GM18861 (cell line): ENCODE measurements at regions not wholly inside any gene's neighbourhood (a gene's known extent, or its start where the extent isn't known, plus 50 kb on each side); places are given as distances from the start of the nearest gene placed in this dataset.

Experiments used
- ATAC-seq: cut with Tn5 transposase; IDR thresholded peaks from one replicate; pipeline ENCODE4 v1.9.1; 2021; ENCODE audit not compliant: unreplicated experiment

DNA sequence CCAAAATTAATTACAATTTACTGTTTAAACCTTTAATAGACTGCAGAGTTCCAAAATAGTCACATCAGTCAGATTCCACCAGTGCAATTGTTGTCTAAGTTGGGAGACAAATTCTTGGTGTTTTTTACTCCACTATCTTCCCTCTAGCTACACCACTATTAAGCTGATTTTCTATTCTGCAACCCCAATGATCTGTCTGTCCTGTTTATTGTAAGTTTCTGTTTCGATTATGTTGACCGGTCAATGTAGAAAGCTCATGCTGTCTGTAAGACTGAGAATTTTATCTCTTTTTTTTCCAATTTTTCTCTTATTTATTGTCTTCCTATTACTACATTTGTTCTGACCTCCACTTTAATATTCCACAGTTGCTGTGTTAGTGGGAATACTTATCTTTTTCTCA lies 557.5 kb downstream of the SH2D4B start:
- no peak for ATAC-seq

GRCh38 chr10:81096558-81096957 lies 558.9 kb downstream of the SH2D4B start:
- ATAC-seq = no peak

DNA sequence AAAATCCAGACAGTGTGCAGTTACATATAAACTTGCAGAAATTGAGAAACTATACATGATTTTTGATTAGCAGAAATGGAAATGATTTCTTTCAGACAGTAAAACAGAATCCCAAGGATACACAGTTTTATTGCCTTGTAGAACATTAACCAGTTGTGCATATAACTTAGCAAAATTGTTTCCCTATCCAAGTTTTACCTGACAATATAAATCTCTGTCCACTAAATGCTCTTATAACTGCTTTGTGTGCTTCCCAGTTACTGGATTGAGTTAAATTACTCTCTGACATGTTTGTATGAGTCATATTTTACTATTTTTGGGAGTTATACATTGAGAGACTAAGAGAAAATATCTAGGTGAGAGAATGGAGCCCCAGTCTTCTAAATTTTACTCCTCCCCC lies 563.4 kb downstream of the SH2D4B start:
- no peak for ATAC-seq

GRCh38 chr10:81104494-81104893 lies 566.8 kb downstream of the SH2D4B start:
- no peak for ATAC-seq

DNA sequence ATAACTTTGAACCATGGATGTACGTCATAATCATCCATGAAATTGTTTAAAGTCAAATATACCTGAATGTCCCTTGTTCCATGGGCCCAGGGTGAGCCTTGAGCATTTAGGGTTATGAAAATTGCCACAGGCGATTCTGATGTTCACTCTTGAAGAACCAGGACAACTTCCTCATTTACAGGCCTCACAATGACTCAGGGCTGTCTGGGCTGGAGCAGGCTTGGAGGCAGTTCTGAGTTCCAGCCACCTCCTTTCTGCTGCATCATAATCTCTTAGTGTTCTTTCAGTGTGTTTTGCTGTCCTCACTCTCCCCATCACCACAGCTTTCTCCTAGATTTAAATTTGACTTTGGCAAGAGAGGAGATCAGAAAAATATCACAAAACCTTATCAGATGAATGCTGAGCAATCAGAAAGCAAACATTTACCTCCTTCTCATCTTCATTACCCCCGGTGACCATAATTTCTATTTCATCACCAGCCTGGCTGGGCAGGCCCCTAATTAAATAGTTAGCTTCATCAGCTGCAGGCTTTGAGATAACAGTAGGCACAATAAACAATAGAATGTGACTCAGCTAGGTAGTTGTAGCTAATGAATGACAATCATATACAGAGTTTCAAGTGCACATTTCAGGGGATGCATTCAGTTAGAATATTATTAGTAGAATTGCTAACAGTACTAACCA lies 571.0 kb downstream of the SH2D4B start:
- peak; percentile 84 for ATAC-seq

DNA sequence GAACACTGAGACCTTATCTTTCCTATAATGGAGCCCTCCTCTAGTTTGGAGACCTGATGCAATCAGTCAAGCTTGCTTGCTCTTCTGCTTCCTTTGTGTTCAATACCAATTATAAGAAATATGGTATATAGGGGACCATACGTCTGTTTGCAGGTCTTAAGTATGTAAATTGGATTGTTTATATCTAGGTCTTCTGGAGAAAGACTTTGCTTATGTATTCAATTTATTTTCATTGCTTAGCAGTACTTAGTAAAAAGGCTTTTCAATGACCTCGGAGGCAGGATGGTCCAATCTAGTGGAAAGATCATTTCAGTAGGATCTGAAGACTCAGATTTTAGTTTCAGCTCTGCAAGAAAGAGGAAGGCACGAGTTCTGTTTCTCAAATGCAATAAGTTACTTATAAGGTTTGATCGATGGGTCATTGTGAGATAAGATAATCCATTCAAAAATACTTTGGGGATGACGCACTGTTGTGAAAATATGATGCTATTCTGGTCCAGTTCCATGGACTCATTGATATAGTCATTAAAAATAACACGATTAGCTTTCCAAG lies 571.6 kb downstream of the SH2D4B start:
- peak; percentile 37 for ATAC-seq

GRCh38 chr10:81116201-81116600 lies 578.5 kb downstream of the SH2D4B start:
- ATAC-seq = no peak

DNA sequence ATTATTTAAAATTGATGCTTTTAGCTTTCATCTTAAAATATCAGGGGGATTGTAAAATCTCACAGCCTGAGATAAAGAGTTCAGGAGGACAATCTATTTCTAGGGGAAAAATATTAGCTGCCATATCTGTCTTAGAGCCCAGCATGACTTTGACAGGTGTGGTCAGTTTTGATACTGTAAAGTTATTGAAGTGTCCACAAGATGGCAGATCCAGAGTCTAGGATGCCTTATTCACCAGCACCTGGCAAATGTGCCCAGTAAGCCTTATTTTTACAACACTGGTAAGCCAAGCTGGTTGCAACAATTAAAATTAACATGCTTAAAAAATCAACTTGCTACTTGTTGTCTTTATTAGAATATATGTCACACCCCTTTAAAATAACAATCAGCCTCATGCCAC lies 579.3 kb downstream of the SH2D4B start:
- no peak for ATAC-seq

GRCh38 chr10:81127931-81128330 lies 590.2 kb downstream of the SH2D4B start:
- ATAC-seq = no peak

GRCh38 chr10:81130014-81130413 lies 592.3 kb downstream of the SH2D4B start:
- ATAC-seq = no peak

DNA sequence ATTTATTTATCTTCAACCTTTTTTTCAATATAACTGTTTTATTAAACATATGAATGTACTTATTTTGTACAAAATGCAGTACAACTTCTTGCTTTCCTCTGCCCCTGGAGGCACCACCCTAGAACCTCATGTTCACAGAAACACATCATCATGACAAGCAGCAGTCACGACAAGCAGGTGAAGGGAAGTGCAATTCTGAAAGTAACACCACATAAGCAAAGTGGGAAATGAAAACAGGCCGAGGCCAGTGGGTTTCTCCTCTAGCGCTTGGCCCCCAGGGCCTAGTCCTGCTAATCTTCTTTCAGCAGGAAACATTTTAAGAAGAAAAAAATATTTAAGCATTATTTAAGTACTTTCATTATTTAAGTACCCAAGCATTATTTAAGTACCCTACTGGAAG lies 598.1 kb downstream of the SH2D4B start:
- peak; percentile 76 for ATAC-seq

GRCh38 chr10:81136261-81136660 lies 598.6 kb downstream of the SH2D4B start:
- ATAC-seq = no peak

GRCh38 chr10:81145975-81146374 lies 608.3 kb downstream of the SH2D4B start:
- no peak for ATAC-seq

DNA sequence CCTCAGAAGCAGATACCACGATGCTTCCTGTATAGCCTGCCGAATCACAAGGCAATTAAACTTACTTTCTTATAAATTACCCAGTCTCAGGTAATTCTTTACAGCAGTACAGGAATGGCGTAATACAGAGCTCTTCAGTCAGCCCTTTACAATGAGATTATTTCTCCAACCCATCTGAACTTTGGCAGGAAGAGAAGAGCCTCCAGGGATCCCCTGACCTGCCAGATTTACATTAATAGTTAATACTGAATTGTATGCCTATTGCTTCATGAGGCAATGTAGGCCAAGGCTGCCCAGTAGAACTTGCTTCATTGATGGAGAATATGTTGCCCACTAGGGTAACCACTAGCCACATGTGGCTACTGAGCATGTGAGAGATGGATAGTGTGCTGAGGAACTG lies 608.7 kb downstream of the SH2D4B start:
- no peak for ATAC-seq

DNA sequence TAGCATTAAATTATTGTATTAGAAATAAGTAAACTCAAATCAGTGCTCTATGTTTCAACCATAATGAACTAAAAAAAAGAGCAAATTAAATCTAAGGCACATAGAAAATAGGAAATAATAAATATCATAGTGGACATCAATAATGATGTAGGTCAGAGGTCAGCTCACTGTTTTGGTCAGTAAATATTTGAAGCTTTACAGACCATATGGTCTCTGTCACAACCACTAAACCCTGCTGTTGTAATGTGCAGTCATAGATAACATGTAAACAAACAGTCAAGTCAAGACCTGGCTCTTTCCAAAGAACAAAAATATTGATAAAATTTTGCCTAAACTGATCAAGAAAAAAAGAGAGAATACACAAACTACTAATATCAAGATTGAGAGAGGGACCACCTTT lies 615.0 kb downstream of the SH2D4B start:
- ATAC-seq = no peak

DNA sequence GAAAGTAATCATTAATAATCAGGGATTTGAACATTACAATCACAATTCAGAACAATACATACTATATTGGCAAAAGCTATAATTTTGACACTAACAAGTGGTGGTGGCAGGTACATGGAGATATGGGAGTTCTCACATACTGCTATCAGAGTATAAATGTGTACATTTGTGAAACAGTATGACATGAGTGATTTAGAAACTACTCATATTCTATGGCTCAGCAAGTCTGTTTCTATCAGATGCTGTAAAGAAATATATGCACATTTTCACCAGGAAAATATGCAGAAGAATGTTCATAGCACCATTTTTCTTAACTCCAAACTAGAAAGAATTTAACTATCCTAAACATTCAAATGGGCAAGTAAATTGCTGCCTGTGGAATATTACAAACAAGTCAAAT lies 620.0 kb downstream of the SH2D4B start:
- no peak for ATAC-seq

- ATAC-seq = no peak
Observed at GRCh38 chr10:81177651-81178244, 640.0 kb downstream of the SH2D4B start.

- no peak for ATAC-seq
Observed at GRCh38 chr10:81179324-81179723, 641.6 kb downstream of the SH2D4B start.

DNA sequence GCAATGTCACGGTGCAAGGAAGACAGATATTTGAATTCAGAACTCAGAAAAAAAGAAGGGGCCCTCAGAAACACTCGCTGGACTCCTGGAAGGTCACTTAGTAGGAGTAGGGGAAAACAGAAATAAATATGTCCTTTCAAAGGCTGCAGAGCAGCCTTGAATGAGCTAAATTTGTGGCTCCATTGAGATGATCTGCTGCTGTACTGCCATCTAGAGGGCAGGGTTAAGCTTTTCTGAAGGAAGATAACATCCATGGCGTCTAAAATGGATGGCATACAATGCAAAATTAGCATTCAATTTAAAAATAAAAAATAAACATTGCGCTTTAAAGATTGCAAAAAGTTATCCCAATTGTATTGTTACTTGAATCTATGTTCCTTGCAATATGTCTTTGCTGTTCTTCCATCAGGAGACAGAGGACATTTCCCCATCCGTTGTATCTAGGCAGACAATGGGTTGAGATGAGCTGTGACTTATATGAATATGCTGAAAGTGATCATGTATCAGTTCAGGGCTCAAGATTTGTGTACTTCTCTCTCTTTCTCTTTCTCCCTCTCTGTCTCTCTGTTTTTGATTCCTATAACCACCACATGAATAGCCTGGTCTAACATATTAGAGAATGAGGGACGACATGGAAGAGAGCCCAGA lies 642.2 kb downstream of the SH2D4B start:
- ATAC-seq = peak; percentile 87

- no peak for ATAC-seq
Observed at GRCh38 chr10:81182296-81182695, 644.6 kb downstream of the SH2D4B start.

- no peak for ATAC-seq
Observed at GRCh38 chr10:81192221-81192788, 654.6 kb downstream of the SH2D4B start.

- ATAC-seq = no peak
Observed at GRCh38 chr10:81200801-81201200, 663.1 kb downstream of the SH2D4B start.
